ENCODE measurements at regions not wholly inside any gene's neighbourhood (a gene's known extent, or its start where the extent isn't known, plus 50 kb on each side); places are given as distances from the start of the nearest gene placed in this dataset.

- DNase-seq (ENCODE audit: low read depth, low spot score) (no peak), ATAC-seq (no peak)
- Histone ChIP-seq H3K9me3 (ENCODE audit: control insufficient read depth, insufficient read depth, low read depth, low read length) (no peaks in the 10 kb centered on the region), H3K4me1 (ENCODE audit: control insufficient read depth, insufficient read depth, low read length) (no peaks in the 10 kb centered on the region), H3K27me3 (ENCODE audit: control insufficient read depth, insufficient read depth, low read length) (no peaks in the 10 kb centered on the region), H3K36me3 (ENCODE audit: control insufficient read depth, insufficient read depth, low read length) (no peaks in the 10 kb centered on the region), H3K27ac (ENCODE audit: low read length) (no peak overlapping the region), H3K4me3 (ENCODE audit: low read depth in 2 of 2, low read length in 2 of 2) (no peak overlapping the region)
- intact Hi-C loops (cut with micrococcal nuclease; ENCODE audit: unreplicated experiment), result no loop called here
- ChIA-PET CTCF (no interaction called here), POLR2A (no interaction called here)
- TF ChIP-seq CTCF (IDR thresholded peaks at IDR 0.05) (no peak), REST (IDR thresholded peaks at IDR 0.05; ENCODE audit: insufficient read depth in 1 of 2, low read depth in 2 of 2, low read length in 1 of 2) (no peak), TCF7L2 (IDR thresholded peaks at IDR 0.05; ENCODE audit: low read depth, low read length) (no peak), SIN3A (IDR thresholded peaks at IDR 0.05; ENCODE audit: borderline replicate concordance, insufficient read depth, low read depth, low read length) (no peak)
- no TSS peak for BruUV-seq (replicated peaks)
- in situ Hi-C loops (cut with HindIII; ENCODE audit: low pct_unique_long_range_greater_than_20kb, low sequenced_read_pairs), result no loop called here
Measured at GRCh38 chr4:41396869-41397268, 140.1 kb downstream of the UCHL1 start.

- Histone ChIP-seq H3K4me1 (ENCODE audit: control insufficient read depth, insufficient read depth, low read length) (no peaks in the 10 kb centered on the region), H3K4me3 (ENCODE audit: low read depth in 2 of 2, low read length in 2 of 2) (no peak overlapping the region), H3K9me3 (ENCODE audit: control insufficient read depth, insufficient read depth, low read depth, low read length) (no peaks in the 10 kb centered on the region), H3K27ac (ENCODE audit: low read length) (no peak overlapping the region), H3K36me3 (ENCODE audit: control insufficient read depth, insufficient read depth, low read length) (no peaks in the 10 kb centered on the region), H3K27me3 (ENCODE audit: control insufficient read depth, insufficient read depth, low read length) (no peaks in the 10 kb centered on the region)
- intact Hi-C loops (cut with micrococcal nuclease; ENCODE audit: unreplicated experiment) (no loop called here), in situ Hi-C loops (cut with HindIII; ENCODE audit: low pct_unique_long_range_greater_than_20kb, low sequenced_read_pairs) (no loop called here)
- no TSS peak for BruUV-seq (replicated peaks)
- no peak for TF ChIP-seq REST (IDR thresholded peaks at IDR 0.05; ENCODE audit: insufficient read depth in 1 of 2, low read depth in 2 of 2, low read length in 1 of 2)
- TF ChIP-seq TCF7L2 (IDR thresholded peaks at IDR 0.05; ENCODE audit: low read depth, low read length), result no peak
- no peak for TF ChIP-seq SIN3A (IDR thresholded peaks at IDR 0.05; ENCODE audit: borderline replicate concordance, insufficient read depth, low read depth, low read length)
- TF ChIP-seq CTCF (IDR thresholded peaks at IDR 0.05), result no peak
- ChIA-PET POLR2A (no interaction called here), CTCF (no interaction called here)
- ATAC-seq (no peak), DNase-seq (ENCODE audit: low read depth, low spot score) (no peak)
Measured at GRCh38 chr4:41399231-41399630, 138.7 kb upstream of the LIMCH1 start.

Data from Panc1 (cell line).